ENCODE measurements at regions not wholly inside any gene's neighbourhood (a gene's known extent, or its start where the extent isn't known, plus 50 kb on each side); places are given as distances from the start of the nearest gene placed in this dataset.

DNA sequence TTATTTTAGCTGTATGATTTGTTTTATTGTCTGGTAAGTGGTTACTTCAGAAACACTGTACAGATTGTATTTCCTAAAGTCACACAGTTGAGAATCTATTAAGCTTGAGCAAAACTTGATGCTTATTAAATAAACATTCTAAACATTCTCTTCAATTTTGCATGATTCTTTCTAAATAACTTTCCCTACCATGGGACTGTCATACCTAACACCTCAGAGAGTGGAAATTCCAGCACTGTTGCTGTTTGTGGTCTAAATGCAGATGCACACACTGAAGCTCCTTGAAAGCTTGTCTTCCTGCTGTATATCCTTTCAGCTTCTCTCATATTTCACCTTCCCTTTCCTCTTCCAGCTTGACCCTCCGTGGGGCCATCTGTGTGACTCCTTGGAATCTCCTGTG, 392.0 kb downstream of the LRIG3 start:
- TF ChIP-seq, protein P1, sequence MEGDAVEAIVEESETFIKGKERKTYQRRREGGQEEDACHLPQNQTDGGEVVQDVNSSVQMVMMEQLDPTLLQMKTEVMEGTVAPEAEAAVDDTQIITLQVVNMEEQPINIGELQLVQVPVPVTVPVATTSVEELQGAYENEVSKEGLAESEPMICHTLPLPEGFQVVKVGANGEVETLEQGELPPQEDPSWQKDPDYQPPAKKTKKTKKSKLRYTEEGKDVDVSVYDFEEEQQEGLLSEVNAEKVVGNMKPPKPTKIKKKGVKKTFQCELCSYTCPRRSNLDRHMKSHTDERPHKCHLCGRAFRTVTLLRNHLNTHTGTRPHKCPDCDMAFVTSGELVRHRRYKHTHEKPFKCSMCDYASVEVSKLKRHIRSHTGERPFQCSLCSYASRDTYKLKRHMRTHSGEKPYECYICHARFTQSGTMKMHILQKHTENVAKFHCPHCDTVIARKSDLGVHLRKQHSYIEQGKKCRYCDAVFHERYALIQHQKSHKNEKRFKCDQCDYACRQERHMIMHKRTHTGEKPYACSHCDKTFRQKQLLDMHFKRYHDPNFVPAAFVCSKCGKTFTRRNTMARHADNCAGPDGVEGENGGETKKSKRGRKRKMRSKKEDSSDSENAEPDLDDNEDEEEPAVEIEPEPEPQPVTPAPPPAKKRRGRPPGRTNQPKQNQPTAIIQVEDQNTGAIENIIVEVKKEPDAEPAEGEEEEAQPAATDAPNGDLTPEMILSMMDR (IDR thresholded peaks at IDR 0.05 in 8 of 11, conservative IDR thresholded peaks at IDR 0.05 in 3 of 11): no peak
- no peak for TF ChIP-seq POLR2AphosphoS5 (IDR thresholded peaks at IDR 0.05)

Measured in spleen (tissue), 7 donors.